Parathyroid adenoma (tissue), 2 donors: ENCODE measurements at regions not wholly inside any gene's neighbourhood (a gene's known extent, or its start where the extent isn't known, plus 50 kb on each side); places are given as distances from the start of the nearest gene placed in this dataset.
"Not testable (repeated sequence)": the region's sequence is repeated elsewhere in the genome, so short reads cannot be mapped to it uniquely, and the experiment has no call there.

Experiments used
- H2AFZ ChIP-seq: fragments of 300-600 bp; sonication (generic); one replicate; pipeline ENCODE4 v1.7.0; 2017; ENCODE audit warnings: antibody characterized with exemption, mild to moderate bottlenecking
- H3K27ac ChIP-seq: fragments of 300-600 bp; sonication (generic); one replicate; pipeline ENCODE4 v1.7.0; 2017
- H3K27me3 ChIP-seq: fragments of 300-600 bp; sonication (generic); one replicate; pipeline ENCODE4 v1.7.0; 2017; ENCODE audit warnings: low read length; ENCODE audit not compliant: control insufficient read depth, insufficient read depth
- H3K36me3 ChIP-seq: fragments of 300-600 bp; sonication (generic); one replicate; pipeline ENCODE4 v1.7.0; 2017; ENCODE audit warnings: low read length; ENCODE audit not compliant: control insufficient read depth, insufficient read depth
- H3K4me1 ChIP-seq: fragments of 300-600 bp; sonication (generic); one replicate; pipeline ENCODE4 v1.7.0; 2017; ENCODE audit warnings: control low read depth
- H3K4me2 ChIP-seq: fragments of 300-600 bp; sonication (generic); one replicate; pipeline ENCODE4 v1.7.0; 2017; ENCODE audit warnings: low read length
- H3K4me3 ChIP-seq: fragments of 300-600 bp; sonication (generic); one replicate; pipeline ENCODE4 v1.7.0; 2017; ENCODE audit warnings: low read depth, low read length
- H3K79me2 ChIP-seq: fragments of 300-600 bp; sonication (generic); one replicate; pipeline ENCODE4 v1.7.0; 2017; ENCODE audit warnings: control low read depth
- H3K9ac ChIP-seq: fragments of 300-600 bp; sonication (generic); one replicate; pipeline ENCODE4 v1.7.0; 2017; ENCODE audit warnings: mild to moderate bottlenecking
- H3K9me3 ChIP-seq: fragments of 300-600 bp; sonication (generic); one replicate; pipeline ENCODE4 v1.7.0; 2017; ENCODE audit warnings: low read length; ENCODE audit not compliant: control insufficient read depth
- donor health status: primary hyperparathyroidism.

- H3K4me1 ChIP-seq, H3K27ac ChIP-seq, H3K27me3 ChIP-seq, H3K79me2 ChIP-seq, H3K9ac ChIP-seq, H3K9me3 ChIP-seq, H3K4me2 ChIP-seq, H3K4me3 ChIP-seq, H3K36me3 ChIP-seq, H2AFZ ChIP-seq: not testable (repeated sequence)
Observed at GRCh38 chrY:11107127-11107918, 1579.6 kb downstream of the TSPY10 start.

GRCh38 chrY:11151724-11152123, 1549.3 kb upstream of the USP9Y start:
- H3K4me3 ChIP-seq, H2AFZ ChIP-seq, H3K27ac ChIP-seq, H3K4me1 ChIP-seq, H3K36me3 ChIP-seq, H3K4me2 ChIP-seq, H3K27me3 ChIP-seq, H3K9me3 ChIP-seq, H3K9ac ChIP-seq, H3K79me2 ChIP-seq: not testable (repeated sequence)

- not testable (repeated sequence) for H3K4me3 ChIP-seq, H3K27me3 ChIP-seq, H3K4me2 ChIP-seq, H3K27ac ChIP-seq, H3K9me3 ChIP-seq, H2AFZ ChIP-seq, H3K4me1 ChIP-seq, H3K9ac ChIP-seq, H3K79me2 ChIP-seq, H3K36me3 ChIP-seq
Observed at GRCh38 chrY:11156100-11156499, 1544.9 kb upstream of the USP9Y start.

GRCh38 chrY:11156846-11157245, 1544.2 kb upstream of the USP9Y start:
- H3K27ac ChIP-seq, H2AFZ ChIP-seq, H3K79me2 ChIP-seq, H3K4me2 ChIP-seq, H3K9me3 ChIP-seq, H3K36me3 ChIP-seq, H3K4me1 ChIP-seq, H3K9ac ChIP-seq, H3K4me3 ChIP-seq, H3K27me3 ChIP-seq: not testable (repeated sequence)

GRCh38 chrY:11177033-11177432, 1524.0 kb upstream of the USP9Y start:
- not testable (repeated sequence) for H3K4me2 ChIP-seq, H3K27ac ChIP-seq, H3K4me1 ChIP-seq, H3K9me3 ChIP-seq, H2AFZ ChIP-seq, H3K9ac ChIP-seq, H3K4me3 ChIP-seq, H3K36me3 ChIP-seq, H3K79me2 ChIP-seq, H3K27me3 ChIP-seq

- H3K4me1 ChIP-seq, H3K79me2 ChIP-seq, H3K36me3 ChIP-seq: not testable (repeated sequence)
Observed at GRCh38 chrY:11201133-11201532, 1499.9 kb upstream of the USP9Y start.

GRCh38 chrY:11214851-11215250, 1486.2 kb upstream of the USP9Y start:
- H3K36me3 ChIP-seq, H3K9me3 ChIP-seq, H2AFZ ChIP-seq, H3K27ac ChIP-seq, H3K27me3 ChIP-seq, H3K4me2 ChIP-seq, H3K4me1 ChIP-seq, H3K79me2 ChIP-seq, H3K9ac ChIP-seq: not testable (repeated sequence)
- H3K4me3 ChIP-seq: peak overlapping the region; percentile 57

More at GRCh38 chrY:11201133-11201532, 1499.9 kb upstream of the USP9Y start:
- H3K4me2 ChIP-seq, H3K9me3 ChIP-seq, H3K27ac ChIP-seq, H3K27me3 ChIP-seq, H3K4me3 ChIP-seq, H3K9ac ChIP-seq, H2AFZ ChIP-seq: not testable (repeated sequence)
